Epithelial cell of proximal tubule (primary cell): ENCODE measurements at regions not wholly inside any gene's neighbourhood (a gene's known extent, or its start where the extent isn't known, plus 50 kb on each side); places are given as distances from the start of the nearest gene placed in this dataset.

Experiments used
- DNase-seq: peaks from one replicate; pipeline ENCODE4 v3.0.0-alpha.2; 2011; ENCODE audit warnings: low read depth
- H3K4me3 ChIP-seq: 2 replicates; pipeline ENCODE4 v1.5.1; 2011; ENCODE audit warnings: low read depth, mild to moderate bottlenecking, low read length
- CTCF ChIP-seq: conservative IDR thresholded peaks from 2 replicates; pipeline ENCODE4 v1.5.1; 2012; ENCODE audit warnings: low read depth, mild to moderate bottlenecking, low read length

- TF ChIP-seq CTCF, result no peak
- H3K4me3 ChIP-seq, result no peak overlapping the region
- DNase-seq, result no peak
Observed at GRCh38 chr11:110890995-110891394, 178.8 kb upstream of the ARHGAP20 start.

- no peak overlapping the region for H3K4me3 ChIP-seq
- no peak for TF ChIP-seq CTCF
- no peak for DNase-seq
Observed at GRCh38 chr11:110886288-110886970, 174.2 kb upstream of the ARHGAP20 start.

GRCh38 chr11:110883256-110883655 lies 171.0 kb upstream of the ARHGAP20 start:
- no peak for TF ChIP-seq CTCF
- no peak overlapping the region for H3K4me3 ChIP-seq

GRCh38 chr11:110878513-110878912 lies 166.3 kb upstream of the ARHGAP20 start:
- no peak overlapping the region for H3K4me3 ChIP-seq
- no peak for TF ChIP-seq CTCF
- DNase-seq, result no peak

More at GRCh38 chr11:110883256-110883655, 171.0 kb upstream of the ARHGAP20 start:
- no peak for DNase-seq

GRCh38 chr11:110874437-110875030 lies 162.3 kb upstream of the ARHGAP20 start:
- no peak overlapping the region for H3K4me3 ChIP-seq
- no peak for TF ChIP-seq CTCF
- no peak for DNase-seq

GRCh38 chr11:110873975-110874374 lies 161.7 kb upstream of the ARHGAP20 start:
- no peak overlapping the region for H3K4me3 ChIP-seq
- no peak for DNase-seq
- no peak for TF ChIP-seq CTCF

GRCh38 chr11:110870816-110871522 lies 158.7 kb upstream of the ARHGAP20 start:
- TF ChIP-seq CTCF, result no peak
- no peak for DNase-seq

More at GRCh38 chr11:110870816-110871522, 158.7 kb upstream of the ARHGAP20 start:
- no peak overlapping the region for H3K4me3 ChIP-seq
